Stomach (tissue), 8 donors: ENCODE measurements at regions not wholly inside any gene's neighbourhood (a gene's known extent, or its start where the extent isn't known, plus 50 kb on each side); places are given as distances from the start of the nearest gene placed in this dataset.
A peak's percentile ranks its signal among the peaks of the same experiment; 100 is the strongest.

Experiments used
- DNase-seq, 2 donors: peaks; one replicate each; pipeline versions ENCODE4 v3.0.0 to v3.0.0-alpha.2; 2013 to 2019
- H3K27ac ChIP-seq, 5 donors: fragments of 200-600 bp in 4 of 5; sonication (generic) in 4 of 5; one replicate each; pipeline ENCODE4 v1.5.1; 2013 to 2019; ENCODE audit warnings: mild to moderate bottlenecking in 1 of 5, moderate library complexity in 1 of 5
- H3K27me3 ChIP-seq, 3 donors: fragments of 200-600 bp; sonication (generic); one replicate each; pipeline ENCODE4 v1.5.1; 2017 to 2019; ENCODE audit warnings: mixed run types in 1 of 3
- H3K36me3 ChIP-seq, 4 donors: fragments of 200-600 bp; sonication (generic); 1 replicate in 3 of 4; 2 replicates in 1 of 4; pipeline ENCODE4 v1.5.1; 2016 to 2019
- H3K4me1 ChIP-seq, 4 donors: fragments of 200-600 bp; sonication (generic); one replicate each; pipeline ENCODE4 v1.5.1; 2016 to 2019
- H3K4me3 ChIP-seq, 4 donors: fragments of 200-600 bp; sonication (generic) in 3 of 4; one replicate each; pipeline ENCODE4 v1.5.1; 2016 to 2019; ENCODE audit warnings: mild to moderate bottlenecking in 1 of 4
- H3K9me3 ChIP-seq, 4 donors: fragments of 200-600 bp; sonication (generic); one replicate each; pipeline ENCODE4 v1.5.1; 2016 to 2019
- EP300 ChIP-seq: sonication (generic); formaldehyde crosslinking; IDR thresholded peaks from one replicate; pipeline ENCODE4 v1.6.1; 2017; ENCODE audit warnings: antibody characterized with exemption
- POLR2A ChIP-seq, 4 donors: fragments of 450-650 bp; IDR thresholded peaks; one replicate each; pipeline ENCODE4 v1.6.1; 2016; ENCODE audit warnings: antibody characterized with exemption in 4 of 4, control low read depth in 2 of 4, mild to moderate bottlenecking in 1 of 4, moderate library complexity in 1 of 4
- POLR2AphosphoS5 ChIP-seq, 3 donors: sonication (generic); formaldehyde crosslinking; IDR thresholded peaks; one replicate each; pipeline ENCODE4 v1.6.1; 2016; ENCODE audit warnings: antibody characterized with exemption in 3 of 3
- WGBS, 5 donors: extraction: QIAGEN DNeasy Blood & Tissue Kit in 3 of 5; methylation state at CpG; one replicate each; pipeline versions ENCODE4 v1.1.5 to v1.1.7; 2013 to 2018; 5-methylcytosine and 5-hydroxymethylcytosine counted together
- intact Hi-C: fragments of 100-400 bp; cut with DNase I; formaldehyde crosslinking; loops from one replicate; pipeline ENCODE4 v1.15.1; 2023; ENCODE audit warnings: low total_unique reads
- TF ChIP-seq, protein P1 (sequence below), 7 experiments: fragments of 450-650 bp in 4 of 7; fragments of 200-600 bp in 3 of 7; sonication (generic) in 3 of 7; IDR thresholded peaks; one replicate each; pipeline ENCODE4 v1.5.1; 2016 to 2019; ENCODE audit warnings: antibody characterized with exemption in 7 of 7, control low read depth in 2 of 7, mild to moderate bottlenecking in 1 of 7
- donor health status: healthy with polysubstance abuse.
- donor health status: Bipolar disorder and iron deficiency.
- donor health status: healthy.

DNA sequence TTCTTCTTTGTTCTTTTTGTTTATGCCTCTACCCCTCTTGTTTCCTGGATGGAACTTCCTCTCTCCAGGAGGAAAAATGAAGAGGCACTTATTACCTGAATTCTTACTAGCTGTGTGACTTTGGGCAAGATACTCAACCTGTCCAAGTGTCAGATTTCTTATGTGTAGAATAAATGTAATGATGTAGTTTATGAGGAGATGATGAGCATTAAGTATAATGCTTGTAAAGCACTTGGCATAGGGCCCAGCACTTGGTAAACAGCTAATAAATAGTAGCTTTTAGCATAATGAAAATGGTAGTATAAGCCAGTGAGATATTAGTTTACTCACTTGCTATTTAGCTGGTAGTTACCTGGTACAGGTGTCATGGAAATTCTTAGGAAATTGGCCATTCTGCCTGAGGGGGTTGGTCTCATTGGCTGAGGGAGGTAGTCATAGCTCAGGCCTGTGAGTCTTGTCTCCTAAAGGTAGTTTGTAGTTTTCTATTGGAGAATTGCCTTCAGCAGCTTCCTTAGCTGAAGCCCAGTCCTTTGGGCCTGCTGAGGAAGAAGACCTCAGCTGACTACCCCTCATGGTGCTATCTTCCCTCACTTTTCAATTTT lies 133.4 kb upstream of the NABP1 start:
- DNase-seq: no peak
- no peak overlapping the region for H3K27ac ChIP-seq
- no peaks in the 10 kb centered on the region for H3K4me1 ChIP-seq
- TF ChIP-seq EP300 (no peak), POLR2AphosphoS5 (IDR thresholded peaks at IDR 0.05) (no peak), POLR2A (IDR thresholded peaks at IDR 0.05) (no peak)
- TF ChIP-seq, protein P1, sequence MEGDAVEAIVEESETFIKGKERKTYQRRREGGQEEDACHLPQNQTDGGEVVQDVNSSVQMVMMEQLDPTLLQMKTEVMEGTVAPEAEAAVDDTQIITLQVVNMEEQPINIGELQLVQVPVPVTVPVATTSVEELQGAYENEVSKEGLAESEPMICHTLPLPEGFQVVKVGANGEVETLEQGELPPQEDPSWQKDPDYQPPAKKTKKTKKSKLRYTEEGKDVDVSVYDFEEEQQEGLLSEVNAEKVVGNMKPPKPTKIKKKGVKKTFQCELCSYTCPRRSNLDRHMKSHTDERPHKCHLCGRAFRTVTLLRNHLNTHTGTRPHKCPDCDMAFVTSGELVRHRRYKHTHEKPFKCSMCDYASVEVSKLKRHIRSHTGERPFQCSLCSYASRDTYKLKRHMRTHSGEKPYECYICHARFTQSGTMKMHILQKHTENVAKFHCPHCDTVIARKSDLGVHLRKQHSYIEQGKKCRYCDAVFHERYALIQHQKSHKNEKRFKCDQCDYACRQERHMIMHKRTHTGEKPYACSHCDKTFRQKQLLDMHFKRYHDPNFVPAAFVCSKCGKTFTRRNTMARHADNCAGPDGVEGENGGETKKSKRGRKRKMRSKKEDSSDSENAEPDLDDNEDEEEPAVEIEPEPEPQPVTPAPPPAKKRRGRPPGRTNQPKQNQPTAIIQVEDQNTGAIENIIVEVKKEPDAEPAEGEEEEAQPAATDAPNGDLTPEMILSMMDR (IDR thresholded peaks at IDR 0.05): no peak
- no peaks in the 10 kb centered on the region for H3K36me3 ChIP-seq
- intact Hi-C loops: loop anchor here (10.0 kb wide), 1 partner anchor 620 kb away; no protein-coding TSS in a partner anchor
- H3K9me3 ChIP-seq: no peaks in the 10 kb centered on the region
- no peak overlapping the region for H3K4me3 ChIP-seq
- H3K27me3 ChIP-seq: no peaks in the 10 kb centered on the region

DNA sequence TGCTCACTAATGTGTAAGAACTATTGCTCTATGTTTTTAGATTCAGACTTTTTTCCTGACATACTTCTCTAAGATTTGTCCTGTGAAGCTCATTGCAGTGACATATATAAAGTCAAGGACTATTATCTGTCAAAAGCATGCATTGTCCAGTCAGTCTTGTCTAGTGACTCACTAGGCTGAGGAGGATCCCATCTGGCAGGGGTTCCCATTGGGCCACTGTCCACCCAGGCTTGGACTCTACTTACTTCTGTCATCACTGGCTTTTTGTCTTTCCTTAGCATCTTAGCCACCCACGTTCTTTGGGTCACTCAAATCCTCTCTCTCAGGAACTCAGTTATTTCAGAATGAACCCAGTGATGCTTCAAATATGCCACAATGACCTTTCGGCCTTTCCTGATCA lies 132.6 kb upstream of the NABP1 start:
- Histone ChIP-seq H3K36me3 (no peaks in the 10 kb centered on the region), H3K4me3 (no peak overlapping the region), H3K9me3 (no peaks in the 10 kb centered on the region), H3K27ac (no peak overlapping the region), H3K4me1 (no peaks in the 10 kb centered on the region), H3K27me3 (no peaks in the 10 kb centered on the region)
- no peak for DNase-seq
- 91 to 95% (median 91%) methylated on average over 2 of the region's 2 CpGs for WGBS, 5 donors
- TF ChIP-seq, protein P1 (IDR thresholded peaks at IDR 0.05): no peak
- TF ChIP-seq POLR2A (IDR thresholded peaks at IDR 0.05) (no peak), POLR2AphosphoS5 (IDR thresholded peaks at IDR 0.05) (no peak), EP300 (no peak)
- intact Hi-C loops: loop anchor here (10.0 kb wide), 1 partner anchor 619 kb away; no protein-coding TSS in a partner anchor

DNA sequence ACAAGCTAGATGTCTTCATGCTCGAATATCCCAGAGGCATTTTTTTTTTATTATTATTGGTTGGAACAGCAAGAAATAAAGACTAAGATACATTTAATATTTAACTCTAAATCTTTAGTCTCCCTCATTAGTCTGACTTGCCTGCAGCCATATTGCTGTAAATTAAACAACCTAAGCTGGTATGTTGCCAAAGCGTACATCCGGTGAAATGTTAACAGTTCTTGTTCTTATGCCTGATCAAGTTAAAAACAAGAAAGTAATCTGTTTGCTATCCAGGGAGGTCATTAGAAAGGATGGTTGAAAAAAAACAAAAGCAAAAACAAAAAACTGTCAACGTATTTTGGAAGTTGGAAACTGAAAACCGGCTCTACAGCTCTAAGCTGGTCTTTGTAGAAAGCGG lies 125.9 kb upstream of the NABP1 start:
- H3K27me3 ChIP-seq: no peaks in the 10 kb centered on the region
- peak overlapping the region in 1 of 4 donors; percentile 16 for H3K4me3 ChIP-seq
- H3K9me3 ChIP-seq: no peaks in the 10 kb centered on the region
- H3K4me1 ChIP-seq: peaks cover 0 to 20% (median 5%) of the 10 kb centered on the region in 4 donors
- 19 to 46% (median 33%) methylated on average over 6 of the region's 6 CpGs for WGBS, 5 donors
- no peak for TF ChIP-seq POLR2AphosphoS5 (IDR thresholded peaks at IDR 0.05)
- no peak for TF ChIP-seq EP300
- TF ChIP-seq, protein P1 (IDR thresholded peaks at IDR 0.05): no peak
- TF ChIP-seq POLR2A (IDR thresholded peaks at IDR 0.05): no peak
- DNase-seq: peak in 1 of 2 donors; percentile 47
- no peak overlapping the region for H3K27ac ChIP-seq
- no peaks in the 10 kb centered on the region for H3K36me3 ChIP-seq
- intact Hi-C loops: loop anchor here (5.0 kb wide), 1 partner anchor 140 kb away; no protein-coding TSS in a partner anchor

DNA sequence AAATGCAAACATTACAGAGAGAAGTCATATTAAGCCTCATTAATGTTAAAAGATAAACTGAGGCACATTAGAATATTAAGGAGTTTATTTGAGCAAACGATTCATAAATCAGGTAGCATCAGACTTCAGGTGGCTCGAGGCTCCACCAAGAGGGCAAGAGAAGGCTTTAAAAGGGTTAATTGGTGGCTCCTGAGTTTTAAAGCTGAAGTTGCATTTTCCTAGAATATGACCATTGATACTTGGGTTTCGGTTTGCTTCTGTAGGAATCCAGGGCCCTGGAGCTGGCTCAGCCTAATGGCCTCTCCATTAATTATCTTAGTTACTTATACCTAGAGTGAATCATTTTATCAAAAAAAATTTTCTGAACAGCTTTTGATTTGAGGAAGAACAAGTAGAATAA lies 123.7 kb upstream of the NABP1 start:
- no peak for DNase-seq
- Histone ChIP-seq H3K27ac (no peak overlapping the region), H3K27me3 (no peaks in the 10 kb centered on the region), H3K4me3 (no peak overlapping the region), H3K4me1 (peaks cover 0 to 20% (median 5%) of the 10 kb centered on the region in 4 donors), H3K36me3 (no peaks in the 10 kb centered on the region), H3K9me3 (no peaks in the 10 kb centered on the region)
- intact Hi-C loops: loop anchor here (5.0 kb wide), 1 partner anchor 138 kb away; no protein-coding TSS in a partner anchor
- TF ChIP-seq, protein P1 (IDR thresholded peaks at IDR 0.05): no peak
- no peak for TF ChIP-seq POLR2A (IDR thresholded peaks at IDR 0.05)
- no peak for TF ChIP-seq EP300
- TF ChIP-seq POLR2AphosphoS5 (IDR thresholded peaks at IDR 0.05): no peak
- 79 to 93% (median 86%) methylated on average over 3 of the region's 3 CpGs for WGBS, 5 donors
